Endodermal cell (in vitro differentiated cells): ENCODE measurements at regions not wholly inside any gene's neighbourhood (a gene's known extent, or its start where the extent isn't known, plus 50 kb on each side); places are given as distances from the start of the nearest gene placed in this dataset.

Experiments used
- DNase-seq: peaks from one replicate; pipeline ENCODE4 v3.0.0-alpha.2; 2017
- H3K27ac ChIP-seq: 2 replicates; pipeline ENCODE4 v1.5.1; 2013; ENCODE audit warnings: mild to moderate bottlenecking, low read depth, low read length, moderate library complexity
- H3K27me3 ChIP-seq: 2 replicates; pipeline ENCODE4 v1.6.1; 2013; ENCODE audit warnings: mild to moderate bottlenecking, low read length, moderate library complexity; ENCODE audit not compliant: insufficient read depth, control insufficient read depth, poor library complexity, severe bottlenecking
- H3K36me3 ChIP-seq: 2 replicates; pipeline ENCODE4 v1.7.0; 2013; ENCODE audit warnings: mild to moderate bottlenecking, low read length, moderate library complexity; ENCODE audit not compliant: control insufficient read depth, insufficient read depth
- H3K4me1 ChIP-seq: one replicate; pipeline ENCODE4 v1.7.0; 2013; ENCODE audit warnings: low read length; ENCODE audit not compliant: control insufficient read depth, insufficient read depth
- H3K4me3 ChIP-seq: 2 replicates; pipeline ENCODE4 v1.5.1; 2013; ENCODE audit warnings: mild to moderate bottlenecking, low read length, moderate library complexity
- H3K9ac ChIP-seq: 2 replicates; pipeline ENCODE4 v1.6.1; 2013; ENCODE audit warnings: mild to moderate bottlenecking, low read length, moderate library complexity; ENCODE audit not compliant: poor library complexity, severe bottlenecking; ENCODE audit errors: extremely low read depth
- H3K9me3 ChIP-seq: 2 replicates; pipeline ENCODE4 v1.6.1; 2013; ENCODE audit warnings: mild to moderate bottlenecking, low read length, moderate library complexity; ENCODE audit not compliant: control insufficient read depth
- H3K27ac Mint-ChIP-seq: 2 replicates; pipeline ENCODE4 v1.8.0; 2020; ENCODE audit warnings: mixed read lengths
- H3K27me3 Mint-ChIP-seq: 2 replicates; pipeline ENCODE4 v1.8.0; 2021; ENCODE audit warnings: mild to moderate bottlenecking, mixed read lengths; ENCODE audit not compliant: insufficient read depth
- H3K36me3 Mint-ChIP-seq: 2 replicates; pipeline ENCODE4 v1.8.0; 2020; ENCODE audit warnings: low read depth, mixed read lengths
- H3K4me1 Mint-ChIP-seq: 2 replicates; pipeline ENCODE4 v1.8.0; 2020; ENCODE audit warnings: mixed read lengths
- H3K4me3 Mint-ChIP-seq: 2 replicates; pipeline ENCODE4 v1.8.0; 2020; ENCODE audit warnings: mild to moderate bottlenecking, moderate library complexity, mixed read lengths
- H3K9me3 Mint-ChIP-seq: 2 replicates; pipeline ENCODE4 v1.8.0; 2020; ENCODE audit warnings: mild to moderate bottlenecking, mixed read lengths
- CTCF ChIP-seq: fragments of 200-600 bp; sonication (generic); conservative IDR thresholded peaks from 2 replicates; pipeline ENCODE4 v1.5.0; 2021; ENCODE audit warnings: antibody characterized with exemption, mild to moderate bottlenecking
- WGBS, 2 experiments: methylation state at CpG; one replicate each; pipeline versions ENCODE4 v1.1.5 to v1.1.7; 2013; ENCODE audit warnings: missing lambda C conversion rate in 2 of 2, mixed read lengths in 1 of 2; ENCODE audit not compliant: insufficient coverage in 1 of 2, insufficient read length in 1 of 2; 5-methylcytosine and 5-hydroxymethylcytosine counted together

DNA sequence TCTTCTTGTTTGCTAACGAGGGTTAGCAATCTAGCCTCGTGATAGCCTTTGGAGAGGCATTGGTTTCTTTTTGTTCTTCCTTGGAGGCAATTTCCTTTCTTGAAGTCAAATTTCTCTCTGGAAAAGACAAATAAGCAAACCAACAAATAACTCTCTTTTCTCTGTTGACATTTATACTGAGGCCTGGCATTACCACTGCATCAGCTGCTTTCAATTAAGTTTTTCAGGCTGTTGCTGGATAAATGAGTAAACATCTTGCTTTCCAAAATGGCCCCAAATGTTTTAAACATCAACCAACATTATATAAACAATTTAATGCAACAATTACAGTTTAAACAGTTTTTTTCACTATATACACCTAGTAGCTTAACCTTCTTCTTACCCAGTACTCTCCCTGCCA lies 264.4 kb downstream of the HTR1A start:
- Mint-ChIP-seq H3K4me1 (no peaks in the 10 kb centered on the region), H3K27ac (no peak overlapping the region), H3K36me3 (no peaks in the 10 kb centered on the region), H3K27me3 (no peaks in the 10 kb centered on the region), H3K9me3 (no peaks in the 10 kb centered on the region), H3K4me3 (no peak overlapping the region)
- no peaks in the 10 kb centered on the region for H3K27me3 ChIP-seq
- no peaks in the 10 kb centered on the region for H3K36me3 ChIP-seq
- H3K9ac ChIP-seq: no peak overlapping the region
- WGBS, 2 experiments: 81 to 96% methylated on average over 2 of the region's 2 CpGs
- no peak for DNase-seq
- no peak overlapping the region for H3K27ac ChIP-seq
- no peaks in the 10 kb centered on the region for H3K9me3 ChIP-seq
- no peak overlapping the region for H3K4me3 ChIP-seq
- no peak for TF ChIP-seq CTCF
- H3K4me1 ChIP-seq: no peaks in the 10 kb centered on the region

DNA sequence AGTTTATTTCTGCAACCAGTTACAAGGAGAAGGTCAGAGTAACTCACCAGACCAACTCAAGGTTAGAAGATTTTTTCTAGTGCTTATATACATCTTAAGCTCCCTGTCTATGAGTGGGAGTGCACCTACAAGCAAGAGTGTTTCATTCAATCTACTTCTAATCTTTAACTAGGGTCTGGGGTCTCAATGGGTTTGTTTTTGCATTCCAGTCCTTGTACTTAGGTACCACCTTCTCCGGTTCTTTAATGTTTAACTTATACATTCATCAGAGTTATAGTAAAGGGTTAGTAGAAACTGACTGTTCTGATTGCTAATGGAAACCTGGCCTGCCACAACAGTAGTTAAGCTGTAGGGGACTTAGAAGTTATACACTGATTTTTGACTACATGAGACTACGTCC lies 271.7 kb downstream of the HTR1A start:
- H3K27ac Mint-ChIP-seq: no peak overlapping the region
- Histone ChIP-seq H3K36me3 (no peaks in the 10 kb centered on the region), H3K9me3 (no peaks in the 10 kb centered on the region), H3K27ac (no peak overlapping the region), H3K4me1 (no peaks in the 10 kb centered on the region), H3K27me3 (no peaks in the 10 kb centered on the region), H3K9ac (no peak overlapping the region), H3K4me3 (no peak overlapping the region)
- no peak overlapping the region for H3K4me3 Mint-ChIP-seq
- no peaks in the 10 kb centered on the region for H3K27me3 Mint-ChIP-seq
- H3K36me3 Mint-ChIP-seq: no peaks in the 10 kb centered on the region
- WGBS, 2 experiments: 90 to 96% methylated on average over 1 of the region's 2 CpGs
- H3K4me1 Mint-ChIP-seq: peaks cover 5% of the 10 kb centered on the region
- TF ChIP-seq CTCF: no peak
- DNase-seq: no peak
- no peaks in the 10 kb centered on the region for H3K9me3 Mint-ChIP-seq

- Histone ChIP-seq H3K9ac (no peak overlapping the region), H3K9me3 (no peaks in the 10 kb centered on the region), H3K4me1 (no peaks in the 10 kb centered on the region), H3K36me3 (no peaks in the 10 kb centered on the region), H3K27ac (no peak overlapping the region), H3K4me3 (no peak overlapping the region), H3K27me3 (no peaks in the 10 kb centered on the region)
- H3K4me1 Mint-ChIP-seq: peaks cover 5% of the 10 kb centered on the region
- no peaks in the 10 kb centered on the region for H3K36me3 Mint-ChIP-seq
- no peak overlapping the region for H3K4me3 Mint-ChIP-seq
- no peak overlapping the region for H3K27ac Mint-ChIP-seq
- WGBS, 2 experiments: 80 to 86% methylated on average over 2 to 6 of the region's 6 CpGs
- DNase-seq: peak; percentile 46
- H3K27me3 Mint-ChIP-seq: no peaks in the 10 kb centered on the region
- no peak for TF ChIP-seq CTCF
- H3K9me3 Mint-ChIP-seq: no peaks in the 10 kb centered on the region
These were observed 274.3 kb downstream of the HTR1A start for GRCh38 chr5:63687854-63688516.
